ENCODE measurements at regions not wholly inside any gene's neighbourhood (a gene's known extent, or its start where the extent isn't known, plus 50 kb on each side); places are given as distances from the start of the nearest gene placed in this dataset.
"Not testable (repeated sequence)": the region's sequence is repeated elsewhere in the genome, so short reads cannot be mapped to it uniquely, and the experiment has no call there.

GRCh38 chr3:168678730-168679129, 583.0 kb upstream of the GOLIM4 start:
- ATAC-seq (ENCODE audit: insufficient read depth, low read depth), result no peak
- no peak overlapping the region for H2AFZ ChIP-seq (ENCODE audit: low read depth, low read length)
- H3K4me1 ChIP-seq (ENCODE audit: insufficient read depth, low read length), result no peaks in the 10 kb centered on the region
- no peaks in the 10 kb centered on the region for H4K20me1 ChIP-seq (ENCODE audit: insufficient read depth, low read length)
- H3K4me2 ChIP-seq (ENCODE audit: insufficient read depth, low read length), result no peak overlapping the region
- H3K27me3 ChIP-seq (ENCODE audit: insufficient read depth, low read length, poor library complexity), result no peaks in the 10 kb centered on the region
- no peak overlapping the region for H3K4me3 ChIP-seq (ENCODE audit: low read depth in 1 of 2, low read length in 2 of 2)
- no peak overlapping the region for H3K9ac ChIP-seq (ENCODE audit: low read depth, low read length)
- TF ChIP-seq EZH2 (IDR thresholded peaks at IDR 0.05; ENCODE audit: borderline replicate concordance, low read depth, low read length, severe bottlenecking) (no peak), CTCF (IDR thresholded peaks at IDR 0.05; ENCODE audit: borderline replicate concordance, extremely low read depth, low read length, poor library complexity, severe bottlenecking) (no peak)
- no peaks in the 10 kb centered on the region for H3K9me3 ChIP-seq (ENCODE audit: insufficient read depth, low read length, severe bottlenecking)
- no peak for DNase-seq
- H3K36me3 ChIP-seq (ENCODE audit: insufficient read depth, low read length), result no peaks in the 10 kb centered on the region
- no peak overlapping the region for H3K27ac ChIP-seq (ENCODE audit: low read length)
- H3K79me2 ChIP-seq (ENCODE audit: insufficient read depth, low read length), result no peaks in the 10 kb centered on the region

GRCh38 chr3:168671091-168671490, 575.4 kb upstream of the GOLIM4 start:
- DNase-seq, result no peak
- H3K4me1 ChIP-seq (ENCODE audit: insufficient read depth, low read length), result no peaks in the 10 kb centered on the region

GRCh38 chr3:168660879-168661657, 565.3 kb upstream of the GOLIM4 start:
- ATAC-seq (ENCODE audit: insufficient read depth, low read depth); H3K9ac ChIP-seq (ENCODE audit: low read depth, low read length): not testable (repeated sequence)

More at GRCh38 chr3:168671091-168671490, 575.4 kb upstream of the GOLIM4 start:
- H3K79me2 ChIP-seq (ENCODE audit: insufficient read depth, low read length), result no peaks in the 10 kb centered on the region
- ATAC-seq (ENCODE audit: insufficient read depth, low read depth), result no peak
- TF ChIP-seq CTCF (IDR thresholded peaks at IDR 0.05; ENCODE audit: borderline replicate concordance, extremely low read depth, low read length, poor library complexity, severe bottlenecking) (no peak), EZH2 (IDR thresholded peaks at IDR 0.05; ENCODE audit: borderline replicate concordance, low read depth, low read length, severe bottlenecking) (no peak)
- no peaks in the 10 kb centered on the region for H4K20me1 ChIP-seq (ENCODE audit: insufficient read depth, low read length)
- H3K27me3 ChIP-seq (ENCODE audit: insufficient read depth, low read length, poor library complexity), result no peaks in the 10 kb centered on the region
- H3K4me2 ChIP-seq (ENCODE audit: insufficient read depth, low read length), result no peak overlapping the region
- no peaks in the 10 kb centered on the region for H3K9me3 ChIP-seq (ENCODE audit: insufficient read depth, low read length, severe bottlenecking)
- no peak overlapping the region for H3K4me3 ChIP-seq (ENCODE audit: low read depth in 1 of 2, low read length in 2 of 2)
- H3K27ac ChIP-seq (ENCODE audit: low read length), result no peak overlapping the region
- no peak overlapping the region for H3K9ac ChIP-seq (ENCODE audit: low read depth, low read length)
- H2AFZ ChIP-seq (ENCODE audit: low read depth, low read length), result no peak overlapping the region
- H3K36me3 ChIP-seq (ENCODE audit: insufficient read depth, low read length), result no peaks in the 10 kb centered on the region

GRCh38 chr3:168659015-168659414, 563.3 kb upstream of the GOLIM4 start:
- Histone ChIP-seq H2AFZ (ENCODE audit: low read depth, low read length) (no peak overlapping the region), H3K79me2 (ENCODE audit: insufficient read depth, low read length) (no peaks in the 10 kb centered on the region), H3K36me3 (ENCODE audit: insufficient read depth, low read length) (no peaks in the 10 kb centered on the region), H3K4me1 (ENCODE audit: insufficient read depth, low read length) (no peaks in the 10 kb centered on the region), H4K20me1 (ENCODE audit: insufficient read depth, low read length) (no peaks in the 10 kb centered on the region), H3K27me3 (ENCODE audit: insufficient read depth, low read length, poor library complexity) (no peaks in the 10 kb centered on the region), H3K9me3 (ENCODE audit: insufficient read depth, low read length, severe bottlenecking) (no peaks in the 10 kb centered on the region), H3K4me3 (ENCODE audit: low read depth in 1 of 2, low read length in 2 of 2) (no peak overlapping the region), H3K9ac (ENCODE audit: low read depth, low read length) (no peak overlapping the region), H3K27ac (ENCODE audit: low read length) (no peak overlapping the region), H3K4me2 (ENCODE audit: insufficient read depth, low read length) (no peak overlapping the region)
- ATAC-seq (ENCODE audit: insufficient read depth, low read depth) (no peak), DNase-seq (no peak)
- TF ChIP-seq CTCF (IDR thresholded peaks at IDR 0.05; ENCODE audit: borderline replicate concordance, extremely low read depth, low read length, poor library complexity, severe bottlenecking) (no peak), EZH2 (IDR thresholded peaks at IDR 0.05; ENCODE audit: borderline replicate concordance, low read depth, low read length, severe bottlenecking) (no peak)

More at GRCh38 chr3:168660879-168661657, 565.3 kb upstream of the GOLIM4 start:
- H3K4me2 ChIP-seq (ENCODE audit: insufficient read depth, low read length); DNase-seq; H2AFZ ChIP-seq (ENCODE audit: low read depth, low read length); H3K4me3 ChIP-seq (ENCODE audit: low read depth in 1 of 2, low read length in 2 of 2); H3K36me3 ChIP-seq (ENCODE audit: insufficient read depth, low read length); H3K4me1 ChIP-seq (ENCODE audit: insufficient read depth, low read length); H3K27ac ChIP-seq (ENCODE audit: low read length); H3K27me3 ChIP-seq (ENCODE audit: insufficient read depth, low read length, poor library complexity); H3K79me2 ChIP-seq (ENCODE audit: insufficient read depth, low read length); H4K20me1 ChIP-seq (ENCODE audit: insufficient read depth, low read length); H3K9me3 ChIP-seq (ENCODE audit: insufficient read depth, low read length, severe bottlenecking): not testable (repeated sequence)
